HepG2 (cell line): ENCODE measurements at regions not wholly inside any gene's neighbourhood (a gene's known extent, or its start where the extent isn't known, plus 50 kb on each side); places are given as distances from the start of the nearest gene placed in this dataset.

Experiments
- ATAC-seq: fragments of 200-7000 bp; cut with Tn5 transposase; 3 replicates; pipeline ENCODE4 v1.9.1; 2020; ENCODE audit warnings: mild to moderate bottlenecking, moderate library complexity
- BruUV-seq: library from RNA; stranded (reverse); fragments of 400-500 nt; replicated peaks from 2 replicates; lab custom pipeline; 2021; lab: Mats Ljungman, UMichigan
- CTCF ChIA-PET: fragments of 300-600 bp; formaldehyde crosslinking; extraction: SDS; loops from one replicate; lab custom pipeline; 2021; ENCODE audit warnings: low total read pairs, inconsistent platforms, low intra/inter-chr PET ratio; lab: Yijun Ruan, JAX
- POLR2A ChIA-PET: fragments of 350-600 bp; sonication (Branson Sonifier 250); formaldehyde crosslinking; loops from one replicate; lab custom pipeline; 2020; ENCODE audit warnings: antibody characterized with exemption, inconsistent platforms; lab: Yijun Ruan, JAX
- DNase-seq: peaks from one replicate; pipeline ENCODE4 v3.0.0-alpha.2; 2015; ENCODE audit warnings: low spot score
- FAIRE-seq: peaks from 3 replicates; lab custom pipeline; 2011; peaks lifted over from hg19 to GRCh38; lab: Jason Lieb, UNC
- H2AFZ ChIP-seq: one replicate; pipeline ENCODE4 v1.6.1; 2011; ENCODE audit warnings: low read length, inconsistent platforms
- H3K27ac ChIP-seq: fragments of 300-600 bp; 3 replicates; pipeline ENCODE4 v1.8.0; 2011; ENCODE audit warnings: mixed run types, mild to moderate bottlenecking, mixed read lengths, low read length, inconsistent platforms; ENCODE audit not compliant: insufficient read depth; ENCODE audit errors: extremely low read length
- H3K27me3 ChIP-seq, 2 experiments: fragments of 200-600 bp in 1 of 2; 2 replicates in 1 of 2; 3 replicates in 1 of 2; pipeline versions ENCODE4 v1.6.0 to v1.8.0; 2011; ENCODE audit warnings: low read length in 2 of 2, mild to moderate bottlenecking in 2 of 2, moderate library complexity in 2 of 2, inconsistent platforms in 1 of 2; ENCODE audit not compliant: insufficient read depth in 2 of 2, control insufficient read depth in 1 of 2
- H3K36me3 ChIP-seq, 2 experiments: fragments of 200-600 bp in 1 of 2; replicated peaks in 1 of 2; 2 replicates in 1 of 2; 3 replicates in 1 of 2; pipeline versions ENCODE4 v1.5.1 to v1.8.0; 2011; ENCODE audit warnings: low read length in 2 of 2, inconsistent platforms in 1 of 2; ENCODE audit not compliant: insufficient read depth in 2 of 2, control insufficient read depth in 1 of 2
- H3K4me1 ChIP-seq: 2 replicates; pipeline ENCODE4 v1.5.1; 2012; ENCODE audit warnings: low read length, inconsistent platforms; ENCODE audit not compliant: insufficient read depth
- H3K4me2 ChIP-seq: 2 replicates; pipeline ENCODE4 v1.6.0; 2011; ENCODE audit warnings: low read depth, low read length, inconsistent platforms
- H3K4me3 ChIP-seq, 3 experiments: fragments of 200-600 bp in 1 of 3; sonication (generic), shearing (Covaris generic) in 1 of 3; replicated peaks in 1 of 3; 2 replicates each; pipeline ENCODE4 v1.5.1; 2011 to 2016; ENCODE audit warnings: low read length in 3 of 3, inconsistent platforms in 2 of 3, low read depth in 2 of 3, mild to moderate bottlenecking in 2 of 3, control low read depth in 1 of 3, mixed read lengths in 1 of 3; ENCODE audit not compliant: insufficient read depth in 1 of 3
- H3K79me2 ChIP-seq: one replicate; pipeline ENCODE4 v1.6.1; 2011; ENCODE audit warnings: low read length, inconsistent platforms; ENCODE audit not compliant: insufficient read depth
- H3K9ac ChIP-seq: 2 replicates; pipeline ENCODE4 v1.6.0; 2011; ENCODE audit warnings: mild to moderate bottlenecking, low read depth, low read length, inconsistent platforms; ENCODE audit not compliant: insufficient read depth
- H3K9me3 ChIP-seq: 2 replicates; pipeline ENCODE4 v1.5.1; 2012; ENCODE audit warnings: mild to moderate bottlenecking, low read length
- H4K20me1 ChIP-seq: 2 replicates; pipeline ENCODE4 v1.6.0; 2011; ENCODE audit warnings: inconsistent platforms, mild to moderate bottlenecking, low read length, moderate library complexity; ENCODE audit not compliant: insufficient read depth
- CBX1 ChIP-seq: IDR thresholded peaks from one replicate; pipeline ENCODE4 v1.6.1; 2016; ENCODE audit warnings: antibody characterized with exemption, low read depth
- HOXA9 ChIP-seq: sonication (generic); formaldehyde crosslinking; IDR thresholded peaks from 2 replicates; pipeline ENCODE4 v1.8.1; 2022; ENCODE audit warnings: missing genetic modification reagents, mild to moderate bottlenecking, moderate library complexity, borderline replicate concordance
- LCORL ChIP-seq, 2 experiments: fragments of 450-650 bp in 1 of 2; sonication (generic) in 1 of 2; formaldehyde crosslinking in 1 of 2; IDR thresholded peaks; 2 replicates each; pipeline versions ENCODE4 v1.5.0 to v1.6.1; 2017 to 2020; ENCODE audit warnings: antibody characterized with exemption in 1 of 2, missing genetic modification reagents in 1 of 2
- MLLT10 ChIP-seq: sonication (generic); formaldehyde crosslinking; IDR thresholded peaks from 2 replicates; pipeline ENCODE4 v1.4.0; 2020; ENCODE audit warnings: missing genetic modification reagents
- NR2F6 ChIP-seq, 2 experiments: IDR thresholded peaks; 2 replicates each; pipeline ENCODE4 v1.6.1; 2016; ENCODE audit warnings: antibody characterized with exemption in 1 of 2, mild to moderate bottlenecking in 1 of 2
- U2AF1 ChIP-seq: fragments of 200-400 bp; formaldehyde crosslinking; optimal IDR thresholded peaks from 2 replicates; pipeline ENCODE3; 2017; ENCODE audit warnings: mild to moderate bottlenecking, low read depth, low read length
- ZFP36L2 ChIP-seq: sonication (generic); formaldehyde crosslinking; IDR thresholded peaks from 2 replicates; pipeline ENCODE4 v1.4.0; 2020; ENCODE audit warnings: missing genetic modification reagents
- ZNF7 ChIP-seq: IDR thresholded peaks from 2 replicates; pipeline ENCODE4 v1.6.1; 2016; ENCODE audit warnings: missing biosample characterization, missing genetic modification reagents
- ZNF709 ChIP-seq: sonication (generic); formaldehyde crosslinking; IDR thresholded peaks from 2 replicates; pipeline ENCODE4 v1.5.0; 2020; ENCODE audit warnings: mild to moderate bottlenecking, missing genetic modification reagents
- ZNF773 ChIP-seq: sonication (generic); formaldehyde crosslinking; IDR thresholded peaks from 2 replicates; pipeline ENCODE4 v1.4.0; 2020; ENCODE audit warnings: missing genetic modification reagents, borderline replicate concordance
- ZNF891 ChIP-seq: sonication (generic); formaldehyde crosslinking; IDR thresholded peaks from 2 replicates; pipeline ENCODE4 v1.5.0; 2020; ENCODE audit warnings: mild to moderate bottlenecking, missing genetic modification reagents
- WGBS: methylation state at CpG from one replicate; pipeline ENCODE4 v1.1.6; 2017; ENCODE audit warnings: low lambda C conversion rate; 5-methylcytosine and 5-hydroxymethylcytosine counted together
- in situ Hi-C: cut with HindIII; loops from 2 replicates; pipeline ENCODE4 v1.10.0; 2017; ENCODE audit warnings: low pct_unique_long_range_greater_than_20kb; ENCODE audit not compliant: extremely low pct_ligation_motif_present
- intact Hi-C: fragments of 100-400 bp; cut with micrococcal nuclease; formaldehyde crosslinking; loops from one replicate; pipeline ENCODE4 v1.10.0; 2022; ENCODE audit not compliant: unreplicated experiment
- TF ChIP-seq, protein P1 (sequence below): sonication (generic); formaldehyde crosslinking; IDR thresholded peaks from 2 replicates; pipeline ENCODE4 v1.8.1; 2023; ENCODE audit warnings: mild to moderate bottlenecking, missing genetic modification reagents, borderline replicate concordance

- H3K36me3 ChIP-seq: no peaks in the 10 kb centered on the region
- ChIA-PET POLR2A (no interaction called here), CTCF (no interaction called here)
- H4K20me1 ChIP-seq: no peaks in the 10 kb centered on the region
- ATAC-seq (no peak), FAIRE-seq (no peak), DNase-seq (no peak)
- in situ Hi-C loops: no loop called here
- H3K4me2 ChIP-seq: no peak overlapping the region
- no TSS peak for BruUV-seq
- no peaks in the 10 kb centered on the region for H3K79me2 ChIP-seq
- intact Hi-C loops: no loop called here
- H3K27ac ChIP-seq: no peak overlapping the region
- H3K27me3 ChIP-seq: no peaks in the 10 kb centered on the region
- peaks cover 73% of the 10 kb centered on the region for H3K9me3 ChIP-seq
- WGBS: 0% methylated on average over 3 of the region's 3 CpGs
- H3K9ac ChIP-seq: no peak overlapping the region
- H3K4me3 ChIP-seq: no peak overlapping the region
- TF ChIP-seq LCORL (IDR thresholded peaks at IDR 0.05): no peak
- TF ChIP-seq LCORL (CRISPR knock-in tag; IDR thresholded peaks at IDR 0.05): no peak
- TF ChIP-seq ZNF709 (CRISPR knock-in tag): no peak
- TF ChIP-seq, protein P1, sequence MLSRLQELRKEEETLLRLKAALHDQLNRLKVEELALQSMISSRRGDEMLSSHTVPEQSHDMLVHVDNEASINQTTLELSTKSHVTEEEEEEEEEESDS (CRISPR knock-in tag): no peak
- no peak for TF ChIP-seq NR2F6 (IDR thresholded peaks at IDR 0.05)
- no peak for TF ChIP-seq NR2F6 (CRISPR knock-in tag; IDR thresholded peaks at IDR 0.05)
- no peak for TF ChIP-seq MLLT10 (CRISPR knock-in tag)
- no peak for TF ChIP-seq U2AF1
- TF ChIP-seq ZNF773 (CRISPR knock-in tag): no peak
- TF ChIP-seq HOXA9 (CRISPR knock-in tag): no peak
- TF ChIP-seq ZFP36L2 (CRISPR knock-in tag): no peak
- no peak for TF ChIP-seq ZNF7 (CRISPR knock-in tag)
- no peak for TF ChIP-seq ZNF891 (CRISPR knock-in tag)
- no peak for TF ChIP-seq CBX1
- H3K4me1 ChIP-seq: no peaks in the 10 kb centered on the region
- no peak overlapping the region for H2AFZ ChIP-seq
Observed at GRCh38 chr9:118570066-118570465, 799.2 kb downstream of the BRINP1 start.
